GM23248 (cell line): ENCODE measurements at regions not wholly inside any gene's neighbourhood (a gene's known extent, or its start where the extent isn't known, plus 50 kb on each side); places are given as distances from the start of the nearest gene placed in this dataset.

Experiments used
- EZH2 ChIP-seq: fragments of 200-600 bp; sonication (generic); IDR thresholded peaks from 2 replicates; pipeline ENCODE4 v1.6.1; 2018; ENCODE audit warnings: antibody characterized with exemption, mild to moderate bottlenecking; ENCODE audit not compliant: insufficient read depth, poor library complexity, severe bottlenecking
- EZH2phosphoT487 ChIP-seq: fragments of 200-600 bp; sonication (generic); IDR thresholded peaks from 2 replicates; pipeline ENCODE4 v1.6.1; 2018; ENCODE audit warnings: antibody characterized with exemption, moderate library complexity, mild to moderate bottlenecking, low read depth; ENCODE audit not compliant: insufficient read depth

DNA sequence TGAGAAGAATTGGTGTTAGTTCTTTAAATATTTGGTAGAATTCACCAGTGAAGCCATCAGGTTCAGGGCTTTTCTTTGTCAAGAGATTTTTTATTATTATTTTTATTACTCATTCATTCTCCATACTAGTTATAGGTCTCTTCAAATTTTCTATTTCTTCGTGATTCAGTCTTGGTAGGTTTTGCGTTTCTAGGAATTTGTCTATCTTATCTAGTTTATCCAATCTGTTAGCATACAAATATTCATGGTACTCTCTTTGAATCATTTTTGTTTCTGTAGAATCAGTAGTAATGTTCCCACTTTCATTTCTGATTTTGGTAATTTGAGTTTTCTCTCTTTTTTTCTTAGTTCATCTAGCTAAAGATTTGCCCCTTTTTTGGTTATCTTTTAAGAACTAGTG lies 52.3 kb upstream of the PRDM1 start:
- TF ChIP-seq EZH2phosphoT487 (no peak), EZH2 (no peak)
